HL-60 (cell line): ENCODE measurements at regions not wholly inside any gene's neighbourhood (a gene's known extent, or its start where the extent isn't known, plus 50 kb on each side); places are given as distances from the start of the nearest gene placed in this dataset.

Source experiments
- DNase-seq, 2 experiments: peaks; one replicate each; pipeline ENCODE4 v3.0.0-alpha.2; 2010 to 2020; ENCODE audit warnings: low read depth in 1 of 2, low spot score in 1 of 2
- H3K27ac ChIP-seq: fragments of 250-450 bp; sonication (Bioruptor Pico); replicated peaks from 2 replicates; pipeline ENCODE4 v1.5.1; 2020; ENCODE audit warnings: mild to moderate bottlenecking, moderate library complexity
- H3K27me3 ChIP-seq: fragments of 250-450 bp; sonication (Bioruptor Pico); 2 replicates; pipeline ENCODE4 v1.5.1; 2021; ENCODE audit warnings: mild to moderate bottlenecking, moderate library complexity; ENCODE audit not compliant: insufficient read depth, poor library complexity, severe bottlenecking
- H3K4me3 ChIP-seq: replicated peaks from 2 replicates; pipeline ENCODE4 v1.5.1; 2011; ENCODE audit warnings: mild to moderate bottlenecking, control low read depth, low read length; ENCODE audit not compliant: insufficient read depth
- CTCF ChIP-seq: IDR thresholded peaks from one replicate; pipeline ENCODE4 v1.5.1; 2011; ENCODE audit warnings: low read length, control low read depth, inconsistent platforms; ENCODE audit not compliant: insufficient read depth
- GABPA ChIP-seq: IDR thresholded peaks from 2 replicates; pipeline ENCODE4 v1.6.1; 2012; ENCODE audit warnings: low read depth
- POLR2AphosphoS5 ChIP-seq: IDR thresholded peaks from 2 replicates; pipeline ENCODE4 v1.6.1; 2012; ENCODE audit warnings: low read depth
- SPI1 ChIP-seq: IDR thresholded peaks from 2 replicates; pipeline ENCODE4 v1.6.1; 2012; ENCODE audit warnings: low read depth, mild to moderate bottlenecking, borderline replicate concordance
- TF ChIP-seq, protein P1 (sequence below): IDR thresholded peaks from 2 replicates; pipeline ENCODE4 v1.6.1; 2012; ENCODE audit warnings: low read depth; ENCODE audit not compliant: insufficient replicate concordance

GRCh38 chr18:73656691-73657090, 490.9 kb downstream of the FBXO15 start:
- no peaks in the 10 kb centered on the region for H3K27me3 ChIP-seq
- no peak overlapping the region for H3K4me3 ChIP-seq
- no peak for DNase-seq
- TF ChIP-seq GABPA (no peak), SPI1 (no peak), CTCF (no peak), POLR2AphosphoS5 (no peak)
- TF ChIP-seq, protein P1, sequence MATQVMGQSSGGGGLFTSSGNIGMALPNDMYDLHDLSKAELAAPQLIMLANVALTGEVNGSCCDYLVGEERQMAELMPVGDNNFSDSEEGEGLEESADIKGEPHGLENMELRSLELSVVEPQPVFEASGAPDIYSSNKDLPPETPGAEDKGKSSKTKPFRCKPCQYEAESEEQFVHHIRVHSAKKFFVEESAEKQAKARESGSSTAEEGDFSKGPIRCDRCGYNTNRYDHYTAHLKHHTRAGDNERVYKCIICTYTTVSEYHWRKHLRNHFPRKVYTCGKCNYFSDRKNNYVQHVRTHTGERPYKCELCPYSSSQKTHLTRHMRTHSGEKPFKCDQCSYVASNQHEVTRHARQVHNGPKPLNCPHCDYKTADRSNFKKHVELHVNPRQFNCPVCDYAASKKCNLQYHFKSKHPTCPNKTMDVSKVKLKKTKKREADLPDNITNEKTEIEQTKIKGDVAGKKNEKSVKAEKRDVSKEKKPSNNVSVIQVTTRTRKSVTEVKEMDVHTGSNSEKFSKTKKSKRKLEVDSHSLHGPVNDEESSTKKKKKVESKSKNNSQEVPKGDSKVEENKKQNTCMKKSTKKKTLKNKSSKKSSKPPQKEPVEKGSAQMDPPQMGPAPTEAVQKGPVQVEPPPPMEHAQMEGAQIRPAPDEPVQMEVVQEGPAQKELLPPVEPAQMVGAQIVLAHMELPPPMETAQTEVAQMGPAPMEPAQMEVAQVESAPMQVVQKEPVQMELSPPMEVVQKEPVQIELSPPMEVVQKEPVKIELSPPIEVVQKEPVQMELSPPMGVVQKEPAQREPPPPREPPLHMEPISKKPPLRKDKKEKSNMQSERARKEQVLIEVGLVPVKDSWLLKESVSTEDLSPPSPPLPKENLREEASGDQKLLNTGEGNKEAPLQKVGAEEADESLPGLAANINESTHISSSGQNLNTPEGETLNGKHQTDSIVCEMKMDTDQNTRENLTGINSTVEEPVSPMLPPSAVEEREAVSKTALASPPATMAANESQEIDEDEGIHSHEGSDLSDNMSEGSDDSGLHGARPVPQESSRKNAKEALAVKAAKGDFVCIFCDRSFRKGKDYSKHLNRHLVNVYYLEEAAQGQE = no peak
- no peak overlapping the region for H3K27ac ChIP-seq

DNA sequence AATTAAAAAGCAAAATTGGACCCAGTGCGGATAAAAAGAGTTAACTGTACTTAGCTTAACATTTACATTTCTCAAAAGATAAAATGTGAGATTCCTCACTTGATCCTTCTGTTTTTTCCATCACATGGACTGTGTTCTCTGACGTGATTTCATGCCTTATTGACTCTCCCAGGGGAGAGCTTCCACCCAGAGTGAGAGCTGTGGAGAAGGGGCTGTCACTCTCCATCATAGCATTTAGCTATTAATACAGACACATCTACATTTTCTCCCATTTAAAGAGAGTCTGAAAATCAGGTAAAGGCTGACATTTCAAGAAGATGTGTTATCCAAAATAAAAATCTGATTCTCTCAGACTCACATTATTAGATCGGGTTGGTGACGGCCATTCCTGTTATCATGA, 493.8 kb downstream of the FBXO15 start:
- H3K4me3 ChIP-seq = no peak overlapping the region
- DNase-seq = no peak
- no peak overlapping the region for H3K27ac ChIP-seq
- no peaks in the 10 kb centered on the region for H3K27me3 ChIP-seq
- no peak for TF ChIP-seq CTCF
- TF ChIP-seq GABPA = no peak
- no peak for TF ChIP-seq SPI1
- no peak for TF ChIP-seq POLR2AphosphoS5
- TF ChIP-seq, protein P1 = no peak

GRCh38 chr18:73653251-73653650, 494.4 kb downstream of the FBXO15 start:
- Histone ChIP-seq H3K27ac (no peak overlapping the region), H3K27me3 (no peaks in the 10 kb centered on the region), H3K4me3 (no peak overlapping the region)
- DNase-seq = no peak
- TF ChIP-seq, protein P1 = no peak
- no peak for TF ChIP-seq CTCF
- no peak for TF ChIP-seq GABPA
- TF ChIP-seq SPI1 = no peak
